ENCODE measurements at regions not wholly inside any gene's neighbourhood (a gene's known extent, or its start where the extent isn't known, plus 50 kb on each side); places are given as distances from the start of the nearest gene placed in this dataset.

DNA sequence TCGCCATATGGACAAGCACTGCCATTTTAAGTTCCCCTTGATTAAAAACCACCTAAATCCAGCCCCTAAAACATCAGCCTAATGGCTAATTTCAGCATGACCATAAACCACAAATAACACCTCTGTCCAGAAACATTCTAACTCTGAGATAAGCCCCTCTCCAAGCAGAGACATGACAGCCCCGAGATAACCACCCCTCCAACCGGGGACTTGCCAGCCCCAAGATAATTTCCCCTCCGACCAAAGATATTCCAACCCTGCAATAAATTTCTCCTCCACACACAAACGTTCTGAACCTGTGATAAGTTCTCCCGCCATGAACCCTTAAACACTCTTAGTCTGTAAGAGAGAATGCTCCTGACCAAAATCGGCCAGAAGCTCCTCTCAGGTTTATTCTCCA is 586.8 kb downstream of the EDEM1 start:
- TF ChIP-seq, protein P1, sequence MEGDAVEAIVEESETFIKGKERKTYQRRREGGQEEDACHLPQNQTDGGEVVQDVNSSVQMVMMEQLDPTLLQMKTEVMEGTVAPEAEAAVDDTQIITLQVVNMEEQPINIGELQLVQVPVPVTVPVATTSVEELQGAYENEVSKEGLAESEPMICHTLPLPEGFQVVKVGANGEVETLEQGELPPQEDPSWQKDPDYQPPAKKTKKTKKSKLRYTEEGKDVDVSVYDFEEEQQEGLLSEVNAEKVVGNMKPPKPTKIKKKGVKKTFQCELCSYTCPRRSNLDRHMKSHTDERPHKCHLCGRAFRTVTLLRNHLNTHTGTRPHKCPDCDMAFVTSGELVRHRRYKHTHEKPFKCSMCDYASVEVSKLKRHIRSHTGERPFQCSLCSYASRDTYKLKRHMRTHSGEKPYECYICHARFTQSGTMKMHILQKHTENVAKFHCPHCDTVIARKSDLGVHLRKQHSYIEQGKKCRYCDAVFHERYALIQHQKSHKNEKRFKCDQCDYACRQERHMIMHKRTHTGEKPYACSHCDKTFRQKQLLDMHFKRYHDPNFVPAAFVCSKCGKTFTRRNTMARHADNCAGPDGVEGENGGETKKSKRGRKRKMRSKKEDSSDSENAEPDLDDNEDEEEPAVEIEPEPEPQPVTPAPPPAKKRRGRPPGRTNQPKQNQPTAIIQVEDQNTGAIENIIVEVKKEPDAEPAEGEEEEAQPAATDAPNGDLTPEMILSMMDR (IDR thresholded peaks at IDR 0.05), result no peak
- no peak for TF ChIP-seq POLR2A (IDR thresholded peaks at IDR 0.05)

All from testis (tissue), 2 donors.